Cerebellar nuclear complex (tissue), 1 donor: ENCODE measurements at regions not wholly inside any gene's neighbourhood (a gene's known extent, or its start where the extent isn't known, plus 50 kb on each side); places are given as distances from the start of the nearest gene placed in this dataset.

ENCODE experiments used
- DNase-seq, 2 experiments: peaks; one replicate each; lab custom pipeline; 2025; lab: John Stamatoyannopoulos, UW

DNA sequence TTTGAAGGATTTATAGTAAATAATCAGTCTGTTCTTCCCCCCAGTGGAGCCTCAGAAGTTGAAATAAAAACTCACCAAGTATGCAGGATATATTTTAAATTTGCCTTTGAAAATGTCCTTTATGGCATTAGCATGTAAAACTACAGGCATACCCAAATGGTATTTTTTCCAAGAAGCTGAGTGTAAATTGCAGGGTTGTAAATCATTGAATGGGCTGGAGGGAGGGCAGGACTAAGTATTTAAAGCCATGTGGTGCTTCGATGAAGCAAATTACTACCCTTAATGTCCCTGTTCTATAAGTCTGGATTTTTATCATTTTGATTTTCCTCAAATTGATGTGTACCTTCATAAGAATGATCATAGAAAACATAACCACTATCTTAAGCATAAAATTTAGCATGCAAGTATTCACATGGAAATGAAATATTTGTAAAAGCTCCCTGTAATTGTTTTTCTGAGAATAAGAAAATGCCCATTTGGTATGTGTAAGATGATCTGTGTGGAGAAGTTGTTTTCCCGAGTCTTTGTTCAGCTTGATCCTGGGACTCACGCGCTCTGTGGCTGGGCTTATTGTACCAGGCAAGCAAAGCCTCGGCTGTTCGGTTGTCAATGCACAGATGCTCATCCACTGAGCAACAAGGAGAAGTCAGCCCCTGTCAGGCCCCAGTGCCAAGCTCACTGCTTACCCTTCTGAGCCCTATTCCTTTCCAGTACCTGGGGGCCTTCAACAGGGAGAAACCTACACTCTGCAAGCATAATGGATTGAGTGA lies 66.7 kb downstream of the CD164 start:
- DNase-seq: no peak

DNA sequence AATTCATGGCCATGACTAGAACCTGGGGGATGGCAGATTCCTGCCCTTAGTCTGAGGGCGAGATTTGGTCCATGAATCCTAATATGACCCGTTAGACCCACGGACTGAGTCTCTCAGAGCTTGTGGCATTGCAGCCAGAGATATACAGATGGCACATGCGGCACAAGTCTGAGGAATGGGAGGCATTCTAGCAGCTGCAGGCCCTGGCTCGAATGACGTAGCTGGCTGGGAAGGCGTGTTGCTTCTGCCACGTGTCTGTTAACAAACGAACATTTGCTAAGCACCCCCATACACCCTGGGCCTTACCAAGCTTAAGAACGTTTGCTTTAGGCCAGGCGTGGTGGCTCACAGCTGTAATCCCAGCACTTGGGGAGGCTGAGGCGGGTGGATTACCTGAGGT lies 68.0 kb downstream of the CD164 start:
- no peak for DNase-seq

DNA sequence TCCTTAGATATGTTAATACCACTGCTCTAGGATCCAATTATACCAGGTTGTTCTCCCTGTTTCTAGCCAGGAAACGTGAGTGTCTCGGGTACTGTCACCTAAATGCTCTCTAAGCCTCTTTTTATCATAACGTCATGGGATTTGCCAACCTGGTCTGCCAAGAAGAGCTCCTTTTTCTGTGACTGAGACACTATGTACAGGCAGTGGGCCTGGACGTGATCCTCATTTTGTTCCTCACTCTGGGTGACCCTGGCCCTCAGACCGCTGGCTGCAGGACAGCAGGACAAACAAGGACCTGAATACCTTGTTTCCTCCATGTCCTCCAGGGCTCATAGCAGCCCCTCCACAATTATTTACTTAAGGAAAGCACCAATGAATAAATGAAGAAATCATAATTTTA lies 69.1 kb downstream of the CD164 start:
- DNase-seq: no peak

DNA sequence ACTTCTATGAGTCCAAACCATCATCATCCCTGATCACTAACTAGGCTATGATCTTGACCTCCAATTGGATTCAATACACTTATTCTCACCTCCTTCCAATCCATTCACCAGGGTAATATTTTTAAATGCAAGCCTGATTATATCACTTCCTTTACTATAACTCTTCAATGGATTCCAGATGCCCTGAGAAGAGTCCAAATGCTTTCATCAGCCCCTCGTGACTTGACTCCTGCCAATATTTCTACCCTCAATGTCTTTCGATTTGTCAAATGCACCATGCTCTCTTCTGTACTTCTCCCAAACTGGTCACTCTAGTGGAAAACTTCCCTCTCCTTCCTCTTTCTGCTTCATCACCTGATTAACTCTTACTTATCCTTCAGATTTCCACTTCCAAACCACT lies 70.8 kb downstream of the CD164 start:
- no peak for DNase-seq

DNA sequence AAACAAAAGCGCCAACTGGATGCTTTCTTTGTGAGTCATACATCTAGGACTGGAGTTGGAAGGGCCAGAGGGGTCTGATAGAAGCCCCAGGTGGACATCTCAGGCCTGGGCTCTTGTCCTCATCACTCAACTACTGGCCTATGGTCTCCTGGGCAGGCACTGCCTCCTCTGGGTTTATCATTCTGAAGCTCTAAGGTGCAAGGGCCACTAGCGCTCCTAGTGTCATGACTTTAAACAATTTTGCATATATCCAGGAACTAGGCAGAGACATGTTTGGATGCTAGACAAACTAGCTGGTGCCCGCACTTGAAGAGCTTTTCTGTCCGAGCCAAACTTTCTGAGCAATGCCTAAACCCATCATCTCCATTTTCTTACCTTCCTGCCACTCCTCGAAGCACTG lies 72.3 kb downstream of the CD164 start:
- no peak for DNase-seq

DNA sequence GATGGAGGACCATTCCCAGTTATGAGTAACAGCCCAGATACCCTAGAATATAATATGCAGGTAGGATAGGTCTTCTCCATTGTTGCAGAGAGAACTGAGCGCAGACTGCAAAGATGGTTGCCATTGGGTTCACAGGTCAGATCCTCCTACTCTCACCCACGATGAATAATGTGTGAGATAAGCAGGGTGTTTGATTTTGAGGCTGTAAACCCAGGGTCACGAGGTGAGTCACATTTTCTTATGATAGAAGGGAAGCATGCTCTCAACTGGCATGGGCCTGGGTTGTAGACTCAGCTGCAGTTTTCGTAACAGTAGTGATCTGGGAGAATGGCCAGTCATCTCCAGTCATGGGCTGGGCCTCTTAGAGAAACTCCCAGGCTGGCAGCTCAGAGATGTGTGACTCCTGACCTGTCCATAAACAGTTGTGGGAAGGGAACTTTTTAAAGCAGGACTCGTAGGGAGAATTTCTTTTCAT lies 74.2 kb downstream of the CD164 start:
- DNase-seq: no peak

DNA sequence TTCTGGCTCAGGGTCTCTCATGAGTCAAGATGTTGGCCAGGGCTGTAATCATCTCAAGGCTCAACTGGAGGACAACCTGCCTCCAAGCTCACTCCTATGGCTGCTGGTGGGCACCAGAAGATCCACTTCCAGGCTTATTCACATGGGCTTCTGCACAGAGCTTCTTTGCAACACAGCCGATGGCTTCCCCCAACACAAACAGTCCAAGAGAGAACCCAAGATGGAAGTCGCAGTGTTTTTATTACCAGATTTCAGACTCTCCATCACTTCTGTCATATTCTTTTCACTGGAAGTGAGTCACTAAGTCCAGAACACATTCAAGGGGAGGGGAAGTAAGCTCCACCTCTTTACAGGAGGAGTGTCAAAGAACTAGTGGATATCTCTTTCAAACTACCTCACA lies 75.5 kb downstream of the CD164 start:
- no peak for DNase-seq

DNA sequence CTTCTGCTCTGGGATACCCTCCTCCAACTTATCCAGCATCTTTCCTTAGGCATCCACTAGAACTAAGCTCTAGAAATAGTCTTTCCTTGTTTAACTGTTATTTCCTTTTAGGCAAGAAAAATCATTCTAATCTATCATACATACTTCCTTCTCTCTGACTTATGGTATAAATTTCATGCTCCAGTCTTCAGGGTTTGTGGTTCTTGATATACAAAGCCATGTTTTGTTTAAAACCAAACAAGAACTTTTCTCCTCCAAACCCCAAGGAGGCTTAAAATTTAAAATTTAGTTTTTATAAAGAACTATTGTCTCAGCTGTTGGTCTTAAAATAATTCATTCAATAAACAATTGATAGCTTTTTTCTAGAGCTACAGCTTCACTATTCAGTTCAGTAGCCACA lies 77.2 kb downstream of the CD164 start:
- no peak for DNase-seq

DNA sequence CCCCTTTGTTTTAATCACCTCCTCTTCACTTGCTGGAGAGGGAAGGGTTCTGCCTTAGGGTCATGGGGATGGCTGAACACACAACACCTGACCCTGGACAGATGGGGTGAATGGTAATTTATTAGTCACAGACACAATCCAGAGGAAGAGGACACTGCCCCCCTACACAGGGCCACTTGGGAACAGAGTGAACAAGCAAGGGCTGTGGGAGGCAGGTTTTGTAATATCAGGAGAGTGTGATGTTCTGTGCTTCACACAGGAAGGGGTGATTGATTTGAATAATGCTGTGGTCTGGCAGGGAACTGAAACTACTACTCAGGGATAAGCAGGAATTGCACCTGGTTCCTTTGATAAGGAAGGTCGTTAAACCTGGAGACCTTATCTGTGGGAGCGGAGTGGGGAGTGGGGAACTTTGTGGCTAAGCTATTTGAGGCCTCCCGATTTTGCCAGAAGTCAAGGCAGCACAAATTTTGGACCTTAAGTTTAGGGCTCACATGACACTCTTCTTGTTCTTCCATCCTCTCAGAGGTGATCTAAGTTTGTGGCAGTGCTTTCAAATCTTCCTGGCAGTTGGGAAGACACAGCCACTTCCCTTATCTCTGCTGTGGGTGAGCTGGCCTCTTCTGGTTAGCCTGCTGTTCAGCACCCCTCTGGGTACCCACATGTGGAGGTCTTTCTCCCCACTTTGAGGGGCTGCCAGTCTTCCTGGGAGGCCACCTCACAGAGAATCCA lies 77.8 kb downstream of the CD164 start:
- DNase-seq: no peak

DNA sequence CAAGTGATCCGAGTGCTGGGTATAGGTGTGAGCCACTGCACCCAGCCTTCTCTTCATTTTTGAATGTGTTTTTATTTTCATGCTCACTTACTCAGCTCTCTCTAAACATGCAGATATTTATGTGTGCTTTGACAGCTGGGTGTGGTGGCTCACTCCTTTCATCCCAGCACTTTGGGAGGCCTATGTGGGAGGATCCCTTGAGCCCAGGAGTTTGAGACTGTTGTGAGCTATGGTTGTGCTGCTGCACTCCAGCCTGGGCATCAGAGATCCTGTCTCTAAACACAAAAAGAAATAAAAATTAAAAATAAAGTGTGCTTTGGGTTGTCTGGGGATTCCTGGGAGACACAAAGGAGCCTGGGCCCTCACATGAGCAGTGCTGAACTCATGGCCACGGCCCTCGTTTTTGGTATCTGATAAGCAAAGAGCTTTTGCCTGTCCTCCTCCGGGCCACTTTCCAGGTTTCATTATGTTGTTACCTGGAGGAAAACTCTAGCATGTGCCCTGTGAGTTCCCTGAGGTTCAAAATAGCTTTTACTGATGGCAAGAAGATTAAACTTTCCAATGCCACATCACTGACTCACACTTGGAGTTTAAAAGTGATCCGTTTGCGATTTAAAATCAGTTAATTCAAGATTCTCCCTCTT lies 78.5 kb downstream of the CD164 start:
- DNase-seq: no peak

DNA sequence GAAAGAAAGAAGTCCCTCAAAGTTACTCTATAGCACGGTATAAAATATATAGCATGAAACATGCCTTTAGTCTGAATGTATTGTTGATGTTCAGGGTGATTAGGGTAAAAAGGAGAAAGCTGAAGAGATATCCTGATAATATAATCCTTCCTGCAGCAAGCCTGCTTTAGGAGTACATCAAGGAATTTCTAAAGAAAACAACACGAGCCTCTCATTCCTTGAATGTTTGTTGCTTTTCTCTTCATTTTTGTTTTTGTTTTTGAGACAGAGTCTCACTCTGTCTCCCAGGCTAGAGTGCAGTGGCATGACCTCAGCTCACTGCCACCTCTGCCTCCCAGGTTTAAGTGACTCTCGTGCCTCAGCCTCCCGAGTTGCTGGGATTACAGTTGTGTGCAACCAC lies 79.1 kb downstream of the CD164 start:
- DNase-seq: no peak

DNA sequence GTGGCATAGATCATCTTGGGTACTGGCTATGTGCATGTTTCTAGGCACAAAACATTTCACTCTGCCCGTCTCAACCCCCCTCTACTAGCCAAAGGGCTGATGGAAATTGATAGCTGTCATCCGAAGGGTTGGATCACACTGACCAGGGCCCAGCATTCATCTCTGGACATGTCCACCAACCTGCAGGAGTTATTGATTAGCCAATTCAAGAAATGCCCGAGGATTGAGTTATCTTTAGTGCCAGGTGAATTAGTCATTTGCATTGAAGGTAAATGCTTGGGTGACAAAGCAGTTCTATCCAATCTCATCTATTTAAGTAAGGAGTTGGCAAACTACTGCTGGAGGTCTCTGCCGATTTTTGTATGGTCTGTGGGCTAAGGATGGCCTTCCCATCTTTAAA lies 80.1 kb downstream of the CD164 start:
- no peak for DNase-seq

DNA sequence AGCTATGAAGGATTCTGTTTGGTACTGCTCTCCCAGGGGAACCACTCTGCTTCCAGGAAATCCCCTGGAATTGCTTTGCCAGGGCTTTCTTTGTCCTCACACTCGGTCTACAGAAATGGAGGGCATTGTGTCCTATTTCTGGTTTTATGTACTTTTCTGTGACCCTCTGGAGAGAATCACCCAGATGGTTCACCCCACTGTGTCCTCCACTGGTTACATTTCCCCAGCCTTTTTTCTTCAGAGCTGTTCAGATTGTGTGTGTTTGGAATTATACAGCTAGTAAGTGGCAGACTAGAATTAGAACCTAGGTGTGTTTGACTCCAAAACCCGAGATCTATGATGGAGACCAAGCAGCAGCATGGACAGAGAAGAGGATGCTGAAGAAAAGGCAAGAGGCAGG lies 80.8 kb downstream of the CD164 start:
- no peak for DNase-seq

DNA sequence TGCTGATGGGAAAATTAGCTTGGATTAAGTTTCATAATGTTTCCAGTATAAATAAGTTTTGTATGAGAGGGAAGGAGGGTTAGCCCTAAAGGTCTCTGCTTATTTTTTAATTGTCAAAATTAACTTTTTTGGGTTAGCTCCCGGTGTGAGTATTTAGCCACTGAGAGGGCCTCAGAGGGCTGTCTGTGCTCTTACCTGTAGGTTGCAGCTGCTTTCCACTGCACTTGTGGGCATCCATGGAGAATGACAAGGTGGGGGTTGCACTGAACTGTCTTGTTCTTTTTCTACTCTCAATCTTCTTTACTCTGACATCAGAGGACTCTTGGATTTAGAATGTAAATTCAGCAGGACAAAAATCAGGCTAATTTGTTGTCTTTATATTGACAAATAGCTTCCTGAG lies 81.4 kb downstream of the CD164 start:
- no peak for DNase-seq

DNA sequence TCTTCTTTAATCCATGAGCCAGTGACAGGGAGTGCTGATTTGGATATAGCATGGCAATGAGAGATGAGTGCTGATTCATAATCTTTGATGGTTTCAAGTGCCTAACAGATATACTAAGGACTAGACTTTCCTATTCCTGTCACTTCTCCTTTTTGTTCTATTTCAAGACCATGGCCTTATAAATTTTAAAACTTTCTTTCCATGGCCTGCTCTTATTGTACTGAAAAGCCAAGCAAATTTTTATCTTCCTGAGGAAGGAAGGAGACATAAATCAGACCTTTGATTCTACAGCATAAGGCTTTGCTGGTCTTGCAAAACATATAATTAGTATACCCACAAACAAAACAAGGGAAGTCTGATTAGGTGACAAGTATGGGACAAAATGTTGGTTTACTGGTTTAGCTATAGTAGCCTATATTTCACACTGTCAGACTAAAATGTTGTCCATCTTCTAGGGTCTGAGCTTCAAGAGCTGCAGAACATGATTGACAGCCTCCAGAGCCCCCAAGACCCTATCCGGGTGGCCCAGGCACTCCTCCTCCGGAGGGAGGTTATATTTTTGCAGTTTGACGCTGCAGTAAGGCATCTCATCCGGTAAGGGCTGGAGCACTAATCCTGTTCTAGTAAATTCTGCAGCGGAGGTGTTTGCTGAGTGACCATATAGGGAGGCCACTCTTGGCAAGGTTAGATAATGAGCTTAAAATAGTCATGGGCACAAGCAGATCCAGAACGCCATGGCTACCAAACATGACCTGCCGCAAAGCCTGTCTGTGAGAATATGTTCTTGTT lies 82.3 kb downstream of the CD164 start:
- DNase-seq: peak; percentile 51 to 64

DNA sequence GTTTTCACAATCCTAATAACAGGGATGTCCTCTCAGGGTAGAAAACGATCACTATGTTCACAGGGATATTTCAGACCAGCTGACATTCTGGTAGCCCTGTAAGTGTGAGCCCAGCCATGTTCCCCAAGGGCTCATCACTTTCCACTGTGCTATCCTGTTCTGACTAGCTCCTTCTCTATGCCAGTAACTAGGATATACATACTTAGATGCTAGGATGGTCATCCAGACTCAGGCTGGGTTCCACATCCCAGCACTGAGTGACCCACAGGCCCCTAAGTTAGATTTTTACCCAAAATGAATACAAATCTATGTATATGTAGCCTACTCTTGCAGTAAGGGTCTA lies 83.0 kb downstream of the CD164 start:
- no peak for DNase-seq

DNA sequence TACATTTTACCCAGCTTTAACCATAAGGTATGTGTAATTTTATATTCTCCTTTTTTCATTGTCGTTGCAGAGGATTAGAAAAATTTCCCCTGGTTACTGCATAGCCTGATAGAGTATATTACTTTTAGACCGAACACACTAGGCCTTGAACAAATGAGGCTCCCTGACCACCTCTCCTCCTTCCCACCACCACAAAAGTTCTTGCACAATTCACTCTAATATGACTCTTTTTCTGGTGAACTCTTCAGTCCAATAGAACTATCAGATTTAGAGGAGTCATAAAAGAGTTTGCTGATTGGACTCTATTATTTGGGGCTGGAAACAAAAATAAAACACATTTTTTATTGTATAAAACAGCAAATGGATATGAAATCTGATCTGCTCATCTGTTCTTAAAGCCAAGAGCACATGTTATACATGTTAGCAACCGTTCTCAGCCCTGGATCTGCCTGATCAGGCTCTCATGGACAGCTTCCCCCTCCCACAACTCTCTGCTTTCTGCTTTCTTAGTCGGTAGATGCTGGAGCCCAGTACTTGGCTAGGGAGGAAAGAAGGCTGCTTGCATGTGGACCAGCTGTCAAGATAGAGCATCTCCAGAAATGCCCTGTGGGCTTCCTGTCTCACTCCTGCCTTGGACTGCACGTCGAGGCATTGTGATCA lies 83.5 kb downstream of the CD164 start:
- DNase-seq: no peak

DNA sequence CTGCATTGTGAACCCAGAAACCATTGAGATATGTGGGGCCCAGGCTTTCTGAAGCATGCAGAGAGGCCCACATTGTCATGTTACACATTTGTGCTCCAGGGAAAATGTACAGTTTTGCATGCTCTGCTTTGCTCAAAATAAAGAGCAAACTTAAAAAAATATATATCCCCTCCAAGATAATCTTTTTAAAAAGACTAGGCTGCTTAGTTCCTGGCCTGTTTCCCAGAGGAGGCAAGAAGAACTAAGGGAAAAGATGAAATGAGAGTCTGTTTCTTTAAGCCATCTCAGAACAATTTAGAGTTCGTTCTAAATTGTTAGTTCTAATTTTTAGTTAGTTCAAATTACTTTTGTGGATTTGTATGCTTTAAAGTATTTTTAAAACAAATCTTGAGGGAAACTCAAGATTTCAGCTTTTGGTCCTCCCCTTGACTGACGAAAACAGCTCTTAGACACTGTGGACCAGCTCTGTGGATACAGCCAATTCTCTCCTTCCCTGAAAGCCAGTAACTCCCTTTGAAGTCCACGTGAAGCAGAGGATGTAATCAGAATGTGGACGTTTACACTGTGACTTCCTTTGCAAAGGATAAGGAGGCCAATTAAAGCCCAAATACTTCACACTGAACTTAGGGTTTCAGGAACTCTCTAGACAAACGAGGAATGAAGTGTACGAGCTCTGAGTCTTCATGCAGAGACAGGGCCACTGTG lies 84.7 kb downstream of the CD164 start:
- no peak for DNase-seq

DNA sequence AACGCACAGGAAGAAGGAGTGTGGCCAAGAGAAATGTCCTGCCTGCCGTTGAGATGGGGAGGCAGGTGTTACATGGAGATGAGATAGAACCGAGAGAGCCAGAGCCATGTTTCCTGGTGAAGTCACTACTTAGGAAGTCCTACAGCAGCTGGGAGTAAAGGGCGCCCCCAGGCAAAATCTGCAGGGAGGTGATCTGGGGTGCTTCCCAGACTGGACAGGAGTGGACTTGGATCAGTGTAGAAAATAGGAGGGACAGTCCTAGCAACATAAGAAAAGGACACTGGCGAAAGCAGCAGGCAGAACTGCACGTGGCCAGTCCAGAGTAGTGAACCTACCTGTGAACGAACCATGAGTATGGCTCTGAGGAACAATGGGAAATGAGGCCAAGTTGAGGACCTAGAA lies 85.3 kb downstream of the CD164 start:
- no peak for DNase-seq

DNA sequence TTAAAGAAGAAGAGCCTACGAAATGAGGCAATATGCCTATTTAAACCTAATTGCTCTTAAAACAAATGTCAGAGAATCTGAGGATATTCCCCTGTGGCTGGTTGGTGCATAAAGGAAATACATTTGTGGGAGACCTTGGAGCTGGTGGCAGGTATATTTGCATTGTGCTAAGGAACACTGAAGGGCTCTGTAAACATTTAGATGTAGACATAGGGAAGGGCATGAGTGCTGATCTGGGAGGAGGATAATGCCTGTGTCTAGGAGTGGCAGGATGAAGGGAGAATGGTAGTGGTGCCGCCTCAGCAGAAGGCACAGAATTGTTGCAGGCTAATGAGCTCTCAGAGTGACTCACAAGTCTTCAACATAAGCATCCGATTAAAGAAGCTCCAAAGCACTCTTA lies 85.8 kb downstream of the CD164 start:
- DNase-seq: no peak

DNA sequence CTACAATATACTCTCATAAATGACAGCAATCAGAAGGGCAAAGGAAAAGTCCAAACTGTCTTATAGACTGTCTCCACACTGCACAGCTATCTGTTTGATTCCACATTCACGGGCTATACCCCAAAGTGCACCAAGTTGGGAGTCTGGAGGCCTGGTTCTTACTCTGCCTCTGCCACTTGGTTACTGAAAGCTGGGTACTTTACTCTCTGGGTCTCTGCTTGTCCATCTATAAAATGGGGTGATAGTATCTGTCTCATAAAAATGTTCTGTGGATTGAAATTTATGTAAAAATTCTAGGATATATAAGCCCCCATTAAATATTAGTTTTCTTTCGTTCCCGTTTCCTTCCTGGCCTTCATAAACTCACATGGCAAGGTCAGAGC lies 86.5 kb downstream of the CD164 start:
- DNase-seq: no peak
